A549 (cell line): ENCODE measurements at regions not wholly inside any gene's neighbourhood (a gene's known extent, or its start where the extent isn't known, plus 50 kb on each side); places are given as distances from the start of the nearest gene placed in this dataset.

Source experiments
- ATAC-seq, 2 experiments: fragments of 200-7000 bp in 1 of 2; fragments of >200 bp in 1 of 2; cut with Nextera tagmentation in 1 of 2; cut with Tn5 transposase in 1 of 2; 3 replicates each; pipeline versions ENCODE4 v1.8.0 to v1.9.1; 2018 to 2020; ENCODE audit warnings: mild to moderate bottlenecking in 1 of 2, moderate library complexity in 1 of 2
- CTCF ChIA-PET: fragments of 300-600 bp; sonication (Branson Sonifier 250); formaldehyde crosslinking; extraction: SDS; loops from one replicate; lab custom pipeline; 2021; ENCODE audit warnings: antibody characterized with exemption, inconsistent platforms; lab: Yijun Ruan, JAX
- POLR2A ChIA-PET: fragments of 350-600 bp; formaldehyde crosslinking; extraction: SDS; loops from one replicate; lab custom pipeline; 2021; ENCODE audit warnings: antibody characterized with exemption, inconsistent platforms; lab: Yijun Ruan, JAX
- DNase-seq, 2 experiments: peaks; one replicate each; pipeline versions ENCODE4 v3.0.0 to v3.0.0-alpha.2; 2011 to 2016; ENCODE audit warnings: low read depth in 1 of 2, low spot score in 1 of 2
- FAIRE-seq: peaks from 2 replicates; lab custom pipeline; 2011; peaks lifted over from hg19 to GRCh38; lab: Jason Lieb, UNC
- H3K27ac ChIP-seq, 2 experiments: fragments of >200 bp; sonication (Bioruptor Twin); formaldehyde crosslinking; 3 replicates each; pipeline ENCODE4 v1.5.1; 2016 to 2017
- H3K4me1 ChIP-seq: fragments of >200 bp; sonication (Bioruptor Twin); formaldehyde crosslinking; 3 replicates; pipeline ENCODE4 v1.6.1; 2016
- H3K4me2 ChIP-seq: fragments of >200 bp; sonication (Bioruptor Twin); formaldehyde crosslinking; 3 replicates; pipeline ENCODE4 v1.6.1; 2016
- H3K4me3 ChIP-seq: fragments of >200 bp; sonication (Bioruptor Twin); formaldehyde crosslinking; 3 replicates; pipeline ENCODE4 v1.5.1; 2016
- H3K9me3 ChIP-seq: fragments of >200 bp; sonication (Bioruptor Twin); formaldehyde crosslinking; 3 replicates; pipeline ENCODE4 v1.6.1; 2016
- BCL3 ChIP-seq: fragments of >200 bp; sonication (Bioruptor Twin); formaldehyde crosslinking; IDR thresholded peaks from 3 replicates; pipeline ENCODE4 v1.6.1; 2016
- CBX8 ChIP-seq: fragments of 200-600 bp; sonication (generic); IDR thresholded peaks from 2 replicates; pipeline ENCODE4 v1.6.1; 2016
- E2F6 ChIP-seq: IDR thresholded peaks from 2 replicates; pipeline ENCODE4 v1.6.1; 2012; ENCODE audit warnings: low read depth, borderline replicate concordance
- EHF ChIP-seq: fragments of 250-450 bp; sonication (Bioruptor Pico); IDR thresholded peaks from 2 replicates; pipeline ENCODE4 v1.5.0; 2020; ENCODE audit warnings: mild to moderate bottlenecking
- FOSB ChIP-seq: fragments of 250-450 bp; sonication (Bioruptor Pico); IDR thresholded peaks from 2 replicates; pipeline ENCODE4 v1.5.0; 2020; ENCODE audit warnings: mild to moderate bottlenecking, moderate library complexity
- FOSL2 ChIP-seq, 2 experiments: fragments of 450-650 bp in 1 of 2; fragments of >200 bp in 1 of 2; sonication (Bioruptor Twin) in 1 of 2; formaldehyde crosslinking; IDR thresholded peaks; 2 replicates each; pipeline versions ENCODE4 v1.5.0 to v1.6.1; 2016 to 2020; ENCODE audit warnings: mild to moderate bottlenecking in 1 of 2, moderate library complexity in 1 of 2
- FOXS1 ChIP-seq: fragments of 250-450 bp; sonication (Bioruptor Pico); IDR thresholded peaks from 2 replicates; pipeline ENCODE4 v1.5.0; 2020; ENCODE audit warnings: mild to moderate bottlenecking, moderate library complexity
- GATA3 ChIP-seq: IDR thresholded peaks from 2 replicates; pipeline ENCODE4 v1.6.1; 2012; ENCODE audit warnings: borderline replicate concordance
- HEYL ChIP-seq: fragments of 250-450 bp; sonication (Bioruptor Pico); IDR thresholded peaks from 2 replicates; pipeline ENCODE4 v1.8.0; 2021; ENCODE audit warnings: mild to moderate bottlenecking, moderate library complexity
- HOXA7 ChIP-seq: fragments of 250-450 bp; sonication (Bioruptor Pico); IDR thresholded peaks from 2 replicates; pipeline ENCODE4 v1.5.0; 2020; ENCODE audit warnings: mild to moderate bottlenecking, moderate library complexity
- HOXB13 ChIP-seq: fragments of 250-450 bp; sonication (Bioruptor Pico); IDR thresholded peaks from 2 replicates; pipeline ENCODE4 v1.5.0; 2020; ENCODE audit warnings: low read depth, mild to moderate bottlenecking, moderate library complexity
- JUNB ChIP-seq: fragments of >200 bp; sonication (Bioruptor Twin); formaldehyde crosslinking; IDR thresholded peaks from 2 replicates; pipeline ENCODE4 v1.6.1; 2016
- KDM5A ChIP-seq: fragments of 200-600 bp; sonication (generic); IDR thresholded peaks from 2 replicates; pipeline ENCODE4 v1.6.1; 2016; ENCODE audit warnings: antibody characterized with exemption, mild to moderate bottlenecking
- MAFK ChIP-seq: fragments of 450-650 bp; IDR thresholded peaks from 2 replicates; pipeline ENCODE4 v1.6.1; 2014; ENCODE audit not compliant: partially characterized antibody
- NFE2L2 ChIP-seq: fragments of 150-350 bp; conservative IDR thresholded peaks from 2 replicates; pipeline ENCODE4 v1.6.1; 2014; ENCODE audit warnings: low read length
- NPAS2 ChIP-seq: fragments of 250-450 bp; sonication (Bioruptor Pico); IDR thresholded peaks from 2 replicates; pipeline ENCODE4 v1.8.0; 2022; ENCODE audit warnings: mild to moderate bottlenecking, moderate library complexity, borderline replicate concordance
- NR3C1 ChIP-seq: fragments of >200 bp; sonication (Bioruptor Twin); formaldehyde crosslinking; IDR thresholded peaks from 3 replicates; pipeline ENCODE4 v1.6.1; 2017
- PHF8 ChIP-seq: fragments of 200-600 bp; sonication (generic); IDR thresholded peaks from 2 replicates; pipeline ENCODE4 v1.6.1; 2016; ENCODE audit warnings: low read depth, mild to moderate bottlenecking, antibody characterized with exemption, moderate library complexity, borderline replicate concordance
- POLR2AphosphoS2 ChIP-seq: conservative IDR thresholded peaks from 2 replicates; pipeline ENCODE4 v1.6.1; 2012; ENCODE audit warnings: low read length, improper control_type of control experiment, inconsistent platforms
- RFX5 ChIP-seq: fragments of 450-650 bp; IDR thresholded peaks from 2 replicates; pipeline ENCODE4 v1.7.1; 2014; ENCODE audit warnings: antibody characterized with exemption, mild to moderate bottlenecking, moderate library complexity
- RNF2 ChIP-seq: fragments of 200-600 bp; sonication (generic); IDR thresholded peaks from 2 replicates; pipeline ENCODE4 v1.6.1; 2016; ENCODE audit warnings: low read depth, mild to moderate bottlenecking, antibody characterized with exemption, moderate library complexity, borderline replicate concordance
- SMC3 ChIP-seq: fragments of >200 bp; sonication (Bioruptor Twin); formaldehyde crosslinking; IDR thresholded peaks from 3 replicates; pipeline ENCODE4 v1.6.1; 2018; ENCODE audit warnings: inconsistent platforms
- SREBF2 ChIP-seq: fragments of 450-650 bp; IDR thresholded peaks from 2 replicates; pipeline ENCODE4 v1.6.1; 2014; ENCODE audit warnings: mild to moderate bottlenecking, moderate library complexity
- TP53 ChIP-seq: fragments of 250-450 bp; sonication (Bioruptor Pico); IDR thresholded peaks from 2 replicates; pipeline ENCODE4 v1.5.0; 2021; ENCODE audit warnings: mild to moderate bottlenecking, moderate library complexity
- USF2 ChIP-seq: fragments of 450-650 bp; IDR thresholded peaks from 2 replicates; pipeline ENCODE4 v1.6.1; 2014; ENCODE audit warnings: antibody characterized with exemption
- ZC3H11A ChIP-seq: fragments of 450-650 bp; IDR thresholded peaks from 2 replicates; pipeline ENCODE4 v1.6.1; 2014; ENCODE audit warnings: antibody characterized with exemption, mild to moderate bottlenecking
- ZFP36 ChIP-seq: fragments of 450-650 bp; IDR thresholded peaks from 2 replicates; pipeline ENCODE4 v1.6.1; 2014; ENCODE audit warnings: borderline replicate concordance; ENCODE audit not compliant: partially characterized antibody
- WGBS: methylation state at CpG from one replicate; pipeline ENCODE4 v1.1.6; 2017; ENCODE audit errors: missing lambda C conversion rate; 5-methylcytosine and 5-hydroxymethylcytosine counted together

GRCh38 chr1:60696512-60696911 is 385.8 kb upstream of the NFIA start (continued):
- TF ChIP-seq FOXS1 (CRISPR knock-in tag) = no peak
- no peak for TF ChIP-seq MAFK
- TF ChIP-seq JUNB = no peak

- DNase-seq (no peak), ATAC-seq (no peak), FAIRE-seq (no peak)
- CTCF ChIA-PET = no interaction called here
- Histone ChIP-seq H3K4me2 (no peak overlapping the region), H3K4me3 (no peak overlapping the region), H3K27ac (no peak overlapping the region), H3K4me1 (no peaks in the 10 kb centered on the region), H3K9me3 (no peaks in the 10 kb centered on the region)
- POLR2A ChIA-PET = no interaction called here
- TF ChIP-seq KDM5A (no peak), CBX8 (no peak), POLR2AphosphoS2 (no peak), HOXB13 (CRISPR knock-in tag) (no peak), SREBF2 (no peak), USF2 (no peak), TP53 (CRISPR knock-in tag) (no peak), SMC3 (no peak), NPAS2 (no peak), NR3C1 (no peak), E2F6 (no peak), ZFP36 (no peak), HEYL (CRISPR knock-in tag) (no peak), EHF (no peak)
- WGBS = 14% methylated on average over 6 of the region's 6 CpGs
Observed at GRCh38 chr1:60695716-60696171, 386.6 kb upstream of the NFIA start.

DNA sequence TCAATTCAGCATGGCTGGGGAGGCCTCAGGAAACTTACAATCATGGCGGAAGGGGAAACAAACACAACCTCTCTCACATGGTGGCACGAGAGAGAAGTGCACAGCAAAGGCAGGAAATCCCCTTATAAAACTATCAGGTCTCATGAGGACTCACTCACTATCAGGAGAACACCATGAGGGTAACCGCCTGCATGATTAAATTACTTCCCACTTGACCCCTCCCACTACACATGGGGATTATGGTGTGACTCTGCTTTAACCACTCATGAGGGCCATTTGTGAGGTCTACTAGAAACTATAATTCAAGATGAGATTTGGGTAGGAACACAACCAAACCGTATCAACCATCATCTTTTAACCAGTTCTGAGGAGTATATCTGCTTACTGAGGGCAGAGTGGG is 387.4 kb upstream of the NFIA start:
- ChIA-PET CTCF (no interaction called here), POLR2A (no interaction called here)
- no peak overlapping the region for H3K27ac ChIP-seq
- FAIRE-seq (no peak), DNase-seq (no peak), ATAC-seq (no peak)
- H3K4me3 ChIP-seq = no peak overlapping the region
- H3K9me3 ChIP-seq = no peaks in the 10 kb centered on the region
- WGBS = 26% methylated on average over 4 of the region's 4 CpGs
- H3K4me2 ChIP-seq = no peak overlapping the region
- TF ChIP-seq FOSL2 (IDR thresholded peaks at IDR 0.05) (no peak), FOSL2 (CRISPR knock-in tag; IDR thresholded peaks at IDR 0.05) (no peak), NFE2L2 (no peak), HOXA7 (CRISPR knock-in tag) (no peak), RFX5 (no peak), NPAS2 (no peak), GATA3 (no peak), PHF8 (no peak), FOSB (no peak), E2F6 (no peak), RNF2 (no peak), POLR2AphosphoS2 (no peak), BCL3 (no peak), ZC3H11A (no peak), NR3C1 (no peak)
- TF ChIP-seq, all 56 proteins: peak for 0
- no peaks in the 10 kb centered on the region for H3K4me1 ChIP-seq
